ENCODE measurements at regions not wholly inside any gene's neighbourhood (a gene's known extent, or its start where the extent isn't known, plus 50 kb on each side); places are given as distances from the start of the nearest gene placed in this dataset.

DNA sequence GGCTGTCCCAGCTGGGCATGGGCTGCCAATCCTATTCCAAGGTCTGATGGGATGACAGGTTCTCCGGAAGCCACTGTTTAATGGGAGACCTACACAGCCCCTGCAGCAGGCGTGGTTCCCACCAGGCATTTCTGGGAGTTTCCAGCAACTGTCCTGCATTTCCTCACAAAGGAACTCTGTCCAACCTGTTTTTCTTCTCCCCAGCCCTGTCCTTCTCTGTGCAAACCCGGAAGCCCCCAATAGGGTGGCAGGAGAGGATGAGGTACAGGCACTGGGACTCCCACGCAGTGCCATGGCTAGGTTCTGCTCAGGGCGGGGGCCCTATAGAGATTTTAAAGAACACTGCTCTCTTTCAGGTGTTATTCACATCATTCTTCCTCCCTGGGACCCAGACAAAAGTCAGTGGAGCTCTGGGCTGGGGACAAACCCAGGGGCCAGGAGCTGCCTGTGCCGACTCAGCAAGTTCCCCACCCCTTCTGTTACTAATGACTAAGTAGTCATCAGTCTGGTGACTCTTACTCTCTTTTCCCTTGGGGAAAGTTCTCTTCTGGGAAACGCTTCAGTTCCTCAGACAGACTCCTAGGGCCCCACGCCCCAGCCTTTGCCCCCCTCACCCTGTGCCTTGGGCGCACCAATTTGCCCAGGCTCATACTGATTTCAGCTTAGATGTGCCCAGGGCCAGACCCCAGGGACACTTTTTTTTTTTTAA is 97.7 kb downstream of the CD47 start:
- no peak overlapping the region for H3K4me3 ChIP-seq (replicated peaks; ENCODE audit: low read depth, low read length)
- no peaks in the 10 kb centered on the region for H3K27me3 ChIP-seq (replicated peaks; ENCODE audit: control insufficient read depth, insufficient read depth, low read length)
- no peaks in the 10 kb centered on the region for H3K36me3 ChIP-seq (ENCODE audit: control insufficient read depth, insufficient read depth, low read length)
- TF ChIP-seq CTCF (IDR thresholded peaks at IDR 0.05; ENCODE audit: insufficient read depth, low read length, poor library complexity, severe bottlenecking) = no peak
- DNase-seq (ENCODE audit: extremely low read depth, insufficient read length) = no peak

- no peak for DNase-seq (ENCODE audit: extremely low read depth, insufficient read length)
- TF ChIP-seq CTCF (IDR thresholded peaks at IDR 0.05; ENCODE audit: insufficient read depth, low read length, poor library complexity, severe bottlenecking) = no peak
- Histone ChIP-seq H3K4me3 (replicated peaks; ENCODE audit: low read depth, low read length) (no peak overlapping the region), H3K27me3 (replicated peaks; ENCODE audit: control insufficient read depth, insufficient read depth, low read length) (no peaks in the 10 kb centered on the region), H3K36me3 (ENCODE audit: control insufficient read depth, insufficient read depth, low read length) (no peaks in the 10 kb centered on the region)
These were observed 99.9 kb downstream of the CD47 start for GRCh38 chr3:107990926-107991325.

DNA sequence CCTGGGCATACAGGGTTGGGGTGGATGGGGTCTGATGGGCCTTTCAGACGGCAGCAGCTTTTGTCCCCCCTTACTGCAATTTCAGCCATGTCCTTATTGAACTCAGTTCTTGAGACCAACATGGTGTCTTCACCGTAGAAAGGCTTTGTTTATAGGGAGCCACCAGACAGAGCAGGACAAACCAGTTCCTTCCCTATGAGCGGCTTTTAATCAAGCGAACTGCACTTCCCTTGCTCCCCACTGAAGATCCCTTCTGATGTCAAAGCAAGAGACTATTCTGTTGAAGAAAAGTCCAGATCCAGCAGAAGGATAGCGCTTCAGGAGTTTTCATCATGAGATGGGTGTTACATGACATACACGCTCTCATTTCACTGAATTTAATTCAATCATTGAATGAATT is 100.4 kb downstream of the CD47 start:
- H3K36me3 ChIP-seq (ENCODE audit: control insufficient read depth, insufficient read depth, low read length) = no peaks in the 10 kb centered on the region
- H3K4me3 ChIP-seq (replicated peaks; ENCODE audit: low read depth, low read length) = no peak overlapping the region
- DNase-seq (ENCODE audit: extremely low read depth, insufficient read length) = no peak
- TF ChIP-seq CTCF (IDR thresholded peaks at IDR 0.05; ENCODE audit: insufficient read depth, low read length, poor library complexity, severe bottlenecking) = no peak
- no peaks in the 10 kb centered on the region for H3K27me3 ChIP-seq (replicated peaks; ENCODE audit: control insufficient read depth, insufficient read depth, low read length)

- no peaks in the 10 kb centered on the region for H3K27me3 ChIP-seq (replicated peaks; ENCODE audit: control insufficient read depth, insufficient read depth, low read length)
- no peak overlapping the region for H3K4me3 ChIP-seq (replicated peaks; ENCODE audit: low read depth, low read length)
- DNase-seq (ENCODE audit: extremely low read depth, insufficient read length) = no peak
- TF ChIP-seq CTCF (IDR thresholded peaks at IDR 0.05; ENCODE audit: insufficient read depth, low read length, poor library complexity, severe bottlenecking) = no peak
- H3K36me3 ChIP-seq (ENCODE audit: control insufficient read depth, insufficient read depth, low read length) = no peaks in the 10 kb centered on the region
These were observed 101.2 kb downstream of the CD47 start for GRCh38 chr3:107989661-107990060.

DNA sequence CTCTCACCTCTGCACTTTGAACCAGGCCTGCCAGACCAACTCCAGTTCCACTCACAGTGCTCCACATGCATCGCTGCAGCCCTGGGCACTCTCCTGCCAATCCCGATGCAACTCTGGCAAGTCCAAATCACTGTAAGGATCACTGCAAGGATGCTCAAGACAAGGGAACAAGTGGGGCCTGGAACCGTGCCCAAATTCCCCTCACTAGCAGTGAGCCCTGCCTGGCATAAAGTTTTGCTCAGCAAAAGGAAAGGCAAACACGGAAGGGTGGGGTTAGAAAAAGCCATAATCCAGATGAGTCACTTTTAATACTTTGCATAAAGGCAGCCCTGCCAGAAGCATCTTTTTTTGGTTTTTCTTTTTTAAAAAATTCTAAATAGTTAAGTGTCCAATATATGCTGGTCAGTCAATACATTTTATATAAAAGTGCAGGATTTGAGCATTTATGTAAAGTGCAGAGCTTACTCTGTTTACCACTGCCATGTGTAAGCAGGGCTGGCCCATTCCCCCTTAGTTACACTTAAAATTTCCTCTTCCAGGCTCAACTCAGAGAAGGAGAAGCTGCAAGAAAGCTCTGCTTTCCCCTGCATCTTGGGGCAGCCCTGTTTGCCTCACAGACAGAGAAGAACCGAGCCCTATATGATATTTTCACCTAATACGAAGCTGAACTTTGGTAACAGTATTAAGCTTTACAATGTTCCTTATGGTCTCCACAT is 102.2 kb downstream of the CD47 start:
- no peak for DNase-seq (ENCODE audit: extremely low read depth, insufficient read length)
- no peaks in the 10 kb centered on the region for H3K27me3 ChIP-seq (replicated peaks; ENCODE audit: control insufficient read depth, insufficient read depth, low read length)
- H3K4me3 ChIP-seq (replicated peaks; ENCODE audit: low read depth, low read length) = no peak overlapping the region
- H3K36me3 ChIP-seq (ENCODE audit: control insufficient read depth, insufficient read depth, low read length) = no peaks in the 10 kb centered on the region
- TF ChIP-seq CTCF (IDR thresholded peaks at IDR 0.05; ENCODE audit: insufficient read depth, low read length, poor library complexity, severe bottlenecking) = no peak
